ENCODE measurements at regions not wholly inside any gene's neighbourhood (a gene's known extent, or its start where the extent isn't known, plus 50 kb on each side); places are given as distances from the start of the nearest gene placed in this dataset.
"Not testable (repeated sequence)": the region's sequence is repeated elsewhere in the genome, so short reads cannot be mapped to it uniquely, and the experiment has no call there.

GRCh38 chr6:116982401-116982800 is 105.4 kb downstream of the RFX6 start:
- DNase-seq (ENCODE audit: low read depth in 2 of 2), result no peak

GRCh38 chr6:116983375-116983774 is 106.3 kb downstream of the RFX6 start:
- DNase-seq (ENCODE audit: low read depth in 2 of 2), result no peak

- no peak for DNase-seq (ENCODE audit: low read depth in 2 of 2)
Measured at GRCh38 chr6:116986819-116987218, 109.8 kb downstream of the RFX6 start.

GRCh38 chr6:116990679-116991078 is 113.6 kb downstream of the RFX6 start:
- DNase-seq (ENCODE audit: low read depth in 2 of 2), result no peak

- DNase-seq (ENCODE audit: low read depth in 2 of 2), result no peak
Measured at GRCh38 chr6:116992546-116992945, 115.5 kb downstream of the RFX6 start.

GRCh38 chr6:116994447-116994846 is 117.4 kb downstream of the RFX6 start:
- no peak for DNase-seq (ENCODE audit: low read depth in 2 of 2)

DNA sequence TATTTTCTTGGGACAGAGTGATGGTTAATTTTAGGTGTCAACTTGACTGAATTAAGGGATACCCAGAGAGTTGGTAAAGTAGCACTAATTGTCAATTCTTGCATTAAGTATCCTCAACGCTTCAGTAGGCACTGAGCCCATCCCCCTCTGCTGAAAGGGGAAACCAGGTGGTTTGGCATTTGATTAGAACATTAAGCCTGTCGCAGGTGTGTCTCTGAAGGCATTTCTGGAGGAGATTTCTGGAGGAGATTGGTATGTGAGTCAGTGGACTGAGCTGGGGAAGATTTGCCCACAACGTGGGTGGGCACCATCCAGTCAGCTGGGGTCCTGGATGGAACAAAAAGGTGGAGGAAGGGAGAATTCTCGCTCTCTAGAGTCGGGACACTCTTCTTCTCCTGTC is 119.8 kb downstream of the RFX6 start:
- no peak for DNase-seq (ENCODE audit: low read depth in 2 of 2)

GRCh38 chr6:116997496-116997895 is 120.5 kb downstream of the RFX6 start:
- DNase-seq (ENCODE audit: low read depth in 2 of 2), result no peak

DNA sequence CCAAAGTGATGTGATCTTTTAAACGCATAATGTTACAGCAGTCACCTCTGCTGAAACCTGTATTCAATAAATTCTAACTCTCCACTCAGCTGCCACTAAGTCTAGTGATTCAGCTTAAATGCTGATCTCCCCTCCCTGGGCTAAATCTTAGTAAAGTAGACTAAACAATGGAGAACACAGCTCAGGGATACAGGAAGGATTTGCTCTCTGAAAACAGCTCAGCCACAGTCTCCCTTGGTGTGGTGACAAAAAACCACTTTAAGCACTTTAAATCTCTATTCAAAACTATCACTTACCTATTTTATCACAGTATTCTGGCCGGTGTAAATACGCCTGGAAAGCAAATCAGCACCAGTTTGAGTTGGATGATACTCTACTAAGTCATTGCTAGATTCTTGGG is 130.6 kb downstream of the RFX6 start:
- no peak for DNase-seq (ENCODE audit: low read depth in 2 of 2)

- no peak for DNase-seq (ENCODE audit: low read depth in 2 of 2)
Measured at GRCh38 chr6:117008618-117009017, 131.6 kb downstream of the RFX6 start.

DNA sequence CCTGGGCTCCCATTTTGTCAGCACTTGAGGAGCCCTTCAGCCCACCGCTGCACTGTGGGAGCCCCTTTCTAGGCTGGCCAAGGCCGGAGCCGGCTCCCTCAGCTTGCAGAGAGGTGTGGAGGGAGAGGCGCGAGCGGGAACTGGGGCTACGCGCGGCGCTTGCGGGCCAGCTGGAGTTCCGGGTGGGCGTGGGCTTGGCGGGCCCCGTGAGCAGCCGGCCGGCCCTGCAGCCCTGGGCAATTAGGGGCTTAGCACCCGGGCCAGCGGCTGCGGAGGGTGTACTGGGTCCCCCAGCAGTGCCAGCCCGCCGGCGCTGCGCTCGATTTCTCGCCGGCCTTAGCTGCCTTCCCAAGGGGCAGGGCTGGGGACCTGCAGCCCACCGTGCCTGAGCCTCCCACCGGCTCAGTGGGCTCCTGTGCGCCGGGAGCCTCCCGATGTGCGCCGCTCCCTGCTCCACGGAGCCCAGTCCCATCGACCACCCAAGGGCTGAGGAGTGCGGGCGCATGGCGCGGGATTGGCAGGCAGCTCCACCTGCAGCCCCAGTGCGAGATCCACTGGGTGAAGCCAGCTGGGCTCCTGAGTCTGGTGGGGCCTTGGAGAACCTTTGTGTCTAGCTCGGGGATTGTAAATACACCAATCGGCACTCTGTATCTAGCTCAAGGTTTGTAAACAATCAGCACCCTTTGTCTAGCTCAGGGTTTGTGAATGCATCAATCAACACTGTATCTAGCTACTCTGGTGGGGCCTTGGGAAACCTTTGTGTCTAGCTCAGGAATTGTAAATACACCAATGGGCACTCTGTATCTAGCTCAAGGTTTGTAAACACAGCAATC is 137.8 kb downstream of the RFX6 start:
- DNase-seq (ENCODE audit: low read depth in 2 of 2), result not testable (repeated sequence)

GRCh38 chr6:117015474-117015804 is 138.4 kb downstream of the RFX6 start:
- DNase-seq (ENCODE audit: low read depth in 2 of 2), result not testable (repeated sequence)

GRCh38 chr6:117018771-117019170 is 141.7 kb downstream of the RFX6 start:
- no peak for DNase-seq (ENCODE audit: low read depth in 2 of 2)

- DNase-seq (ENCODE audit: low read depth in 2 of 2), result no peak
Measured at GRCh38 chr6:117022774-117023173, 145.7 kb downstream of the RFX6 start.

DNA sequence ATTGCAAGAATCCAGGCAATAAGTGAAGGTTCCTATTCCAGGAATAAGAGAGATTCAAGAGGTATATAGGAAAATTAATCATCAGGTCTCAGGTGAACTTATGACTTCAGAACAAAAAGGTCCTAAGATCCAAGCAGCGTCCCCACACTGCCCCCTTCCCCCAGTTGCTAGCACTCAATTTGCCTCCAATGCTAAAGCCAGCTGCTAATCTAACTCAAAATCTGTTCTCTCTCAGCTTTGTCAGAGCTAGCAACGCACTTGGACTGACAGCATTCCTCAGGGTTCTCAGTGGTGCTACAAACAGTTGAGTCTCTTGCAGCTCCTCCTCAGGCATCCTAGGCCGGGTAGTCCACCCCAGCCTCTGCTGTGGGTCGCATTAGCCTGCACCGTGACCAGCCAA is 148.3 kb downstream of the RFX6 start:
- DNase-seq (ENCODE audit: low read depth in 2 of 2), result no peak

DNA sequence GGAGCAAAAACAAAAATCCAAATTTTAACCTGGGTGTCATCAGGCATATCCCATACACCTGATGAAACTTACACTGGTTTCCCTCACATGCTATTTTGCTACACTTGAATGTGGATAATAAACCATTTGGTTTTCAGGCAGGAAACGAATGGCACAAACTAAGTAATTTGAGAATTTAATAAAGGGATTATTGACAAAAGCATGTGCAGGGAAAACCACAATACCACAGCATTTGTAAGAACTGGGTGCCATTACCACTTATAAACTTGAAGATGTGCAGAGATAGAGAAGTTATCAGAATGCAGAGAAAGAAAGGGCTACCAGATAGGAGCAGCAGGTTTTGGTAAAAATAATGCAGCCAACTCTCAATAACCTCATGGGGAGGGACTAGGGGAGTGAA is 151.2 kb downstream of the RFX6 start:
- DNase-seq (ENCODE audit: low read depth in 2 of 2), result no peak

- no peak for DNase-seq (ENCODE audit: low read depth in 2 of 2)
Measured at GRCh38 chr6:117034547-117034946, 157.5 kb downstream of the RFX6 start.

- no peak for DNase-seq (ENCODE audit: low read depth in 2 of 2)
Measured at GRCh38 chr6:117034971-117035370, 157.9 kb downstream of the RFX6 start.

GRCh38 chr6:117050301-117050700 is 173.3 kb downstream of the RFX6 start:
- no peak for DNase-seq (ENCODE audit: low read depth in 2 of 2)

- DNase-seq (ENCODE audit: low read depth in 2 of 2), result no peak
Measured at GRCh38 chr6:117072134-117072533, 193.2 kb upstream of the VGLL2 start.

GRCh38 chr6:117072781-117073180 is 192.6 kb upstream of the VGLL2 start:
- DNase-seq (ENCODE audit: low read depth in 2 of 2), result no peak

GRCh38 chr6:117074672-117075071 is 190.7 kb upstream of the VGLL2 start:
- DNase-seq (ENCODE audit: low read depth in 2 of 2), result no peak

DNA sequence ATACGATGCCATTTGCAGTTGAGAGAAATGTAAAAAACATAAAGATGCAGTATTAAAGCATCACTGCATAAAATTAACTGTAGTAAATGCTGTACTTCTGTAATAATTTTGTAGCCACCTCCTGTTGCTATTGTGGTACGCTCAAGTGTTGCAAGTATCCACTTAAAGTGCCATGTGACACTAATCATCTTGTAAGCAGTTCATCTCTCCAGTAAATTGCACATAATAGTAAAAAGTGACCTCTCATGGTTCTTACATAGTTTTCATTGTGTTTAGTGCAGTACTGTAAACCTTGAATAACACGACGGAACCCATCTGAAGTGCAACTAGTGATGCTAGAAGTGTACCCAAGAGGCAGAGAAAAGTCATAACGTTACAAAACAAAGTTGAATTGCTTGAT is 190.1 kb upstream of the VGLL2 start:
- DNase-seq (ENCODE audit: low read depth in 2 of 2), result no peak

GRCh38 chr6:117076076-117076475 is 189.3 kb upstream of the VGLL2 start:
- DNase-seq (ENCODE audit: low read depth in 2 of 2), result no peak

Data from dermis microvascular lymphatic vessel endothelial cell (primary cell).